NCI-H82 treated with DMSO at 0.1 percent for 48 hours (cell line): ENCODE measurements at regions not wholly inside any gene's neighbourhood (a gene's known extent, or its start where the extent isn't known, plus 50 kb on each side); places are given as distances from the start of the nearest gene placed in this dataset.
"Not testable (repeated sequence)": the region's sequence is repeated elsewhere in the genome, so short reads cannot be mapped to it uniquely, and the experiment has no call there.

Experiments
- DNase-seq: peaks from one replicate; lab custom pipeline; 2025; ENCODE audit not compliant: unreplicated experiment; lab: John Stamatoyannopoulos, UW

DNA sequence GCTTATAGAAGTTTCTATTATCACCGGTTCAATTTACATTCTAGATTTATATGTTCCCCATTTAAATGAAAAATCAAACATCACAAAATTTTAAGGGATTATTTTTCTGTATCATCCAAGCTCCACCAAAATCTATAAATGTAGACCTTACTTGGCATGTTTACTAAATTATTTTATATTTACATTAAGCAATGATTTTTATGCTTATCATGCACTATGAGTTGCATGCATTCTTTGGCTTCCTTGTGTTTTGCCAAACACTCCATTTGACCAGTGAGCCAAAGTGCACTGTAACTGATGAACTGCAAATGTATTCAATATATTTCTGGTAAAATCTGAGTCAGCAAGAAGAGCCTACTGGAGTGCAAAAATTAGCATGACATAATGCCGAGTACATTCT lies 595.5 kb upstream of the PCDH7 start:
- not testable (repeated sequence) for DNase-seq

- no peak for DNase-seq
Measured at GRCh38 chr4:30125868-30126267, 594.3 kb upstream of the PCDH7 start.

- DNase-seq = no peak
Measured at GRCh38 chr4:30126351-30126750, 593.8 kb upstream of the PCDH7 start.

GRCh38 chr4:30148828-30149227 lies 571.3 kb upstream of the PCDH7 start:
- not testable (repeated sequence) for DNase-seq

GRCh38 chr4:30149539-30149938 lies 570.6 kb upstream of the PCDH7 start:
- not testable (repeated sequence) for DNase-seq

GRCh38 chr4:30153427-30153826 lies 566.7 kb upstream of the PCDH7 start:
- DNase-seq = no peak

GRCh38 chr4:30160140-30160539 lies 560.0 kb upstream of the PCDH7 start:
- DNase-seq = no peak

DNA sequence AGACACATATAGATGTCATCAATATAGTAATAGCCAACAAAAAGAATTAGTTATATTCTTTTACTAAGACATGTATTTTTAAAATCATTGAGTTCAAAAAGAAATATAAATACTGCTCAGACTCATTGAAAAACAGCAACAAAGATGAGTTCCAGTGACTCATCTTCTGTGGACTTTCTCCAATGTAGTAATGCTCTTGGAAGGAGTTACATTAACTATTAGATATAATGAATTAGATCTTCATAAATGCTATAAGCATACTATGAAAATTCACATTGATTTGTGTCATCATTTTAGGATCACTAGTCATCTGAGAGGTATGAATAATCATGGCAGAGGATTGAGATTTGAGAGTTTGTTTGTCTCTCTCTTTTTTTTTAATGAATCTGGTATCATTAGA lies 547.8 kb upstream of the PCDH7 start:
- DNase-seq = no peak

- DNase-seq = no peak
Measured at GRCh38 chr4:30181512-30181911, 538.7 kb upstream of the PCDH7 start.

DNA sequence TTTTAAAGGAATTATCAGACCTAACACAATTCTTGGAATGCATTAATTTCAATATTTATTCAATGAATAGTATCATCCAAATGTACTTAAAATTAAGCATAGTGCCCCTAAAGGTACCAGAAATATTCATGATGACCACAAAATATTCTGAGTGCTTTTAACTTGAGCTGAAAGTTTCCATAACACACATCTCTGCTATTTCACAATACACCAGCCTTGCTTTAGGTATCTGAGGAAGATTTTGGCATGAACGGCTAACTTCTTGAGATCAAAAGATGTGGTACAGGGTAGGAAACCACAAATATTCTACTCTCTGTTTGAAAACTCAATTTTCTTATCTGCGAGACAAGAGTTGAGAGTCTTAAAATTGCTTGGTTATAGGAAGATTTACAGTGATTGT lies 538.3 kb upstream of the PCDH7 start:
- no peak for DNase-seq

DNA sequence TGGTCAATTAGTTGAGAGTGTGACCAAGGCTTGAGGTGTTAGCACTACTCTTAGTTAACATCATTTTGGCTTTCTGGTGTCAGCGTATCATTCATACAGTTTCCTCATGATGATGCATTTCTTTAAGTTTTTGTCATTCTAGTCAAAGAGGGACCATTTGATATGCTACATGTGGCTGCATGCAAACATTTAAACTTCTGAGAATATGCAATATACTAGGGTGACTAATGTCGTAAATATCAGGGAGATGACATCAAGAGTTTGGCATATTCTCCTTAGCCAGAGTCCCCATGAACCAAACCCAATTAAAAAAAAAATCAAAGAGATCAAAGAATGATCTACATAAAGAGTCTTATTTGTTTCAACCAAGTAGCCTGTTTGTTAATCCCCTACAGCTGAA lies 537.4 kb upstream of the PCDH7 start:
- no peak for DNase-seq

DNA sequence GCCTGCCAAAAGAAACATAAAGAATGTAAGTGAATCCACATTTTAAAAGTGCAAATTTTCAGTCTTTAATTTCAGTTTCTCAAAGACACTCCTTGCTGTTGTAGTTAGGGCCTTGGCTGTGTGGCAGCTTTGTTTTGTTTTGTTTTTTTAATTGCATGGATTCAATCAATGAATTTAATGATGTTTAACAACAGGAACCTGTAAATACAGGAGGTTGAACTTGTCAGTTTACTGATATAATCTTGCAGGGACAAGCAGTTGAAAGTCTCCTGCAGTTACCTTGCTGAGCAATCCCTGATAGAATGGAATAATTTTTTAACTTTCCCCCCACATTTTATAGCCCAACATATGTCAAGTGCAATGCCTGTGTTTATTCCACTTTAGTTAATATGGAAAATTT lies 528.3 kb upstream of the PCDH7 start:
- no peak for DNase-seq

GRCh38 chr4:30207389-30207788 lies 512.8 kb upstream of the PCDH7 start:
- no peak for DNase-seq

- no peak for DNase-seq
Measured at GRCh38 chr4:30208731-30209435, 511.3 kb upstream of the PCDH7 start.

DNA sequence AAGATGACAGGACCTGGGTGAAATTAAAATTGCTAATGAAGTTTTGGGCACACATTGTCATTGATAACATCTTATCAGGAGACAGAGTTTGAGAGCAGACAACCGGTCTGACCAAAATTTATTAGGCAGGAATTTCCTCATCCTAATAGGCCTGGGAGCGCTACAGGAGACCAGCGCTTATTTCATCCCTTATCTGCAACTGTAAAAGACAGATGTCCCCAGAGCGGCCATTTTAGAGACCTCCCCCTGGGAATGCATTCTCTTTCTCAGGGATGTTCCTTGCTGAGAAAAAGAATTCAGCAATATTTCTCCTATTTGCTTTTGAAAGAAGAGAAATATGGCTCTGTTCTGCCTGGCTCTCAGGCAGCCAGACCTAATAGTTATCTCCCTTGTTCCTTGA lies 504.2 kb upstream of the PCDH7 start:
- not testable (repeated sequence) for DNase-seq

- DNase-seq = no peak
Measured at GRCh38 chr4:30245140-30245539, 475.0 kb upstream of the PCDH7 start.

DNA sequence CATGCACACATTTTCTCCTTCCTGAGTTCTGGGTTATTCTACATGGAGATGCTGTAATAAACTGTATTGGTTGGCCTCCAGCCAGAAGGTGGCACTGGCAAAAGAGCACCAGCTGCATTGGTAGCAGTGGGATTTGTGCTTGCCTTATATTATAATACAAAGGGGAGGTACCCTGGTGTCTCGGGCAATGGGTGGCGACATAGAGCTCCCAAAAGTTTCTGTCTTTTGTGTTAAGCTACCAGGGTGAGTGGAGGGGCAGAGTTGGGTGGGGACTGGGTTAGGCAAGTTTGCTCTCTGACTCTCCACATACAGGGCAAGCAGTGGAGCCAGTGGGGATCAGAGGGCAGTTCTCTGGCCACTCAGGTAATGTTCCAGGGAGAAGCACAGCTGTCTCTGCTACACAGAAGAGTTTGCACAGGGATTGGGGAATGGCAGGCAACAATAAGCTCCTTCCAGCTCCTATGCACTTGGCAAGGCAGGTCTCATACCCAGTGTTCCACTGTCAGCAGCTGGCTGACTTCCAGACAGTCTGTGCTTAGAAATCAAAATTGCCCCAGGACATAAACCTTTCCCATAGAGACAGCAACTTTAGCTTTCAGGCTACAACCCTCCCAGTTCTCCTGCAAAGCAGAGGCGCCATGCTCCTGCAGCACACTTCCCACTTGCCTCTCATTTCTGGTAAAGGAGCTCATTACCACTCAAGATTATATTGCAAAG lies 463.9 kb upstream of the PCDH7 start:
- no peak for DNase-seq

DNA sequence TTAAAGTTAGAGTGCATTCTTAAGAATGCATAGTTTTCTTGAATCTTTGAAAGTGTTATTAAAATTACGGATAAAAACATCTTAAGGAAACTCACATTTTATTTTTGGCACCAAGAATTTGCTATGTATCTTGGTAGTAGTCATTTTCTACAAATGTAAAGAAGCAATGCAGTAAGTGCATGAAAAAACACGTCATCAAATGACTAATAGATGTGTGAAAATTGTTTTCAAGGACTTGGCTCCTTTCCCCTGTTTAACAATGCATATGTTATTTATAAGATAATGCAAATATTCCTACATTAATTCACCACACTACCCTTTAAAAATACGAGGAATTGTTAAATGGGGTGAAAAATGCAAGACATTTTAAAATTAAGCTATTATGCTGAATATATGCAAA lies 461.2 kb upstream of the PCDH7 start:
- DNase-seq = no peak

DNA sequence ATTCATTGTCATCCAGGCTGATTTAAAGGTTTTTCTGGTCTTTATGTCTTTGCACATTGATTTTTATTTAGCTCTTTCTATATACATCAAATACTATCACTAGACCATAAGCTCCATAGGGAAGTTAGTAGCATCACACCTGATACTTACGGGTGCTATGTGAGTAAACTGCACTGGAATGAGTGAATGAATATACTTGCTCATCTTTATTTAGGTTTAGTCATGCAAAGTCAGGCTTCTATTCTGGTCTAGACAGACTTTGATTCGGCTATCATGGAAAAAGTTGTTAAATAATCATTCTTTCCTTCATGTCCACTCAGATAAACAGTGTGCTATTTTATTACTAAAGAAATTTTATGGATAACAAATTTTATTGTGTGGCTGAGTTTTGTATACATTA lies 457.8 kb upstream of the PCDH7 start:
- DNase-seq = no peak

DNA sequence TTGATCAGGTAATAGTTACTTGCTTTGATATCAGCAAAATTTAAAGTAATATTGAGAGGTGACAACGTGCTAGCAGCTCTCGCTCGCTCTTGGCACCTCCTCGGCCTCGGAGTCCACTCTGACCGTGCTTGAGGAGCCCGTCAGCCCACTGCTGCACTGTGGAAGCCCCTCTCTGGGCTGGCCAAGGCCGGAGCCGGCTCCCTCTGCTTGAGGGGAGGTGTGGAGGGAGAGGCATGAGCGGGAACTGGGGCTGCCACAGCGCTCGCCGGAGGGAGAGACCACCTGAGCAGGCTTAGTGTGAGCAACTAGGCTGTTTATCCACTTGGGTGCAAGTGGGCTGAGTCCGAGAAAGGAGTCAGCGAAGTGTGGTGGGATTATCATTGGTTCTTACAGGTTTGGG lies 455.7 kb upstream of the PCDH7 start:
- no peak for DNase-seq

DNA sequence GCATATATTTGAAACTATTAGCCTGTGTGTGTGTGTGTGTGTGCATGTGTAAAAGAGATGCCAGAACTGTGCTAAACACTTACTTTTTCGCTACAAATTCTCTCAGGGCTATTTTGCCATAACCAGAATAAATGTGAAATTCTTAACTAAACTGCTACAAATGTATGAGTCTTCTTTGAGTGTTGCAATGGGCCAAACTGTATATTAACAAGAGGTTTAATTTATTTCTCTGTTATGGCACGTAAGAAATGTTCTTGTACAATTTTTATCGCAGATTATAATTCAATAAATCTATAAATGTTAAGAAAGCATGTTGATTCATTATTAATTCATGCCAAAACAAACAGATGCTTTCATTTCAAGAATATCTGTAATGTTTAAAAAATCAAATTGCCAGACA lies 454.5 kb upstream of the PCDH7 start:
- DNase-seq = no peak

DNA sequence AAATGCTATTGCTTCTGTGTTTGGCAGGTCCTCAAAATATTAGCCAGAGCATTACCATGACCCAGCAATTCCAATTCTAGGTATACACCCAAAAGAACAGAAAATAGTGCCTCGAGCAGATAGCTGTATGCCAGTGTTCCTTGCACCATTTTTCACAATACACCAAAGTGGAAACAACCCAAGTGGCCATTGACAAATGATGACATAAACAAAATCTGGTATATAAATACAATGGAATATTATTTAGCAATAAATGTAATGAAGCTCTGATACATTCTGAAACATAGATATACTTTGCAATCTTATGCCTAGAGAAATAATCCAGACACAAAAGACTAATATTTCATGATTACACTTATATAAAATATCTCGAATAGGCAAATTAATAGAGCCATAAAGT lies 451.8 kb upstream of the PCDH7 start:
- no peak for DNase-seq

GRCh38 chr4:30269850-30270249 lies 450.3 kb upstream of the PCDH7 start:
- peak; percentile 4 for DNase-seq
